ENCODE measurements at regions not wholly inside any gene's neighbourhood (a gene's known extent, or its start where the extent isn't known, plus 50 kb on each side); places are given as distances from the start of the nearest gene placed in this dataset.
"Not testable (repeated sequence)": the region's sequence is repeated elsewhere in the genome, so short reads cannot be mapped to it uniquely, and the experiment has no call there.

GRCh38 chr1:221204055-221204833 is 325.0 kb downstream of the HLX start:
- no peak for DNase-seq

GRCh38 chr1:221206076-221206475 is 326.8 kb downstream of the HLX start:
- no peak for DNase-seq

- DNase-seq: no peak
Measured at GRCh38 chr1:221212926-221213325, 333.7 kb downstream of the HLX start.

GRCh38 chr1:221217029-221217428 is 337.8 kb downstream of the HLX start:
- DNase-seq: no peak

DNA sequence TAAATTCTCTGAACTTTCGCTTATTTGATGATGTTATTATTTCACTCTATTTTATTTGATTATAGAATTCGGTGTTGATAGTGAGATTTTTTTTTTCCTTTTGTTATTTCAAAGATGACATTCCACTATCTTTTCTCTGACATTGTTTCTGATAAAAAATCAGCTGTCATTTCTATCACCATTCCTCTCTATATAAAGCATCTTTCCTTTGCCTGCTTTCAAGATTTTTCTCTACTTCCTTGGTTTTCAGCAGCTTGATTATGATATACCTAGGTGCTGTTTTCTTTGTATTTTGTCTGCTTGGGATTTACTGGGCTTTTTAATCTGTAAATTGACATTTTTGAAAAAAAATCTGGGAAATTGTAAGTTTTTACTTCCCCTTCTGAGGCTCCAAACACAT is 344.0 kb downstream of the HLX start:
- DNase-seq: no peak

- no peak for DNase-seq
Measured at GRCh38 chr1:221227460-221227859, 348.2 kb downstream of the HLX start.

DNA sequence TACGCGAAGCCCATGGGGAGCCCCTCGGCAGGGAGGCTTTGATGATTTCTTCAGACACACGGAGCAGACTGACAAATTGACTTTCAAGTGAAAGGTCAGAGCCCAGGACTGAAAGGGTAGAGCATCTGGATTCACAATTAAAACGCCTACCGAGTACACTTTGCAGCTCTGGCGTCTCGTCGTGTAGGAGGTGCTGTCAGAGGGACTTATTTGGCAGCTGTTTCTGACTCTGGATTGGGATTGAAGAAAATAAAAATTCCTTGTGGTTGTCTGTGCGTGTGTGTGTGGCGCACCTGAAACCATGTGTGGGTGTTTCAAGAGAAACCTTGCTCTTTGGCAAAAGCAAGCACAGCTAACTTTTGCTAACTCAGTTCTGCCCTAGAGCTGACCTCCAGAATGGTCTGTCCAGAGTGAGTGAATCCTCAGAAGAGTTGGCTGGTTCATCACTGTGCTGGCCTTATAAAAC is 348.7 kb downstream of the HLX start:
- DNase-seq: no peak

DNA sequence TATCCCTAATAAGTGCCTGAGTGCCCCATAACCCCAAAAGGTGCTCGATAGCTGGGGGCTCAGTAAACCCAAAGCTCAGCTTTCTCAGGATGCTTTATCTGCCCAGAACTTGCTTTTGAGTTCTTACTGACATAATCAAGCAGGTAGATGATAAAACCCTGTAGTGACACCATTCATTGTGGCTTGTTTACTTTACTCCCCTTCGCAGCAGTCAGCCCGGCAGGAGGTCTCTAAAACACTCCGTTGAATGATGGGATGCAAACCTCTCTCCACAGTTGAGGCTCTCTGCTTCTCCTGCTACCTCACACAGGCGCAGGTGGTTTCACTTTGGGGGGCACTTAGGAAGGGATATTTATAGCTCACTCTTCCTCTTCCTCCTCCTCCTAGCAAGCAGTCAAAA is 349.4 kb downstream of the HLX start:
- DNase-seq: no peak

DNA sequence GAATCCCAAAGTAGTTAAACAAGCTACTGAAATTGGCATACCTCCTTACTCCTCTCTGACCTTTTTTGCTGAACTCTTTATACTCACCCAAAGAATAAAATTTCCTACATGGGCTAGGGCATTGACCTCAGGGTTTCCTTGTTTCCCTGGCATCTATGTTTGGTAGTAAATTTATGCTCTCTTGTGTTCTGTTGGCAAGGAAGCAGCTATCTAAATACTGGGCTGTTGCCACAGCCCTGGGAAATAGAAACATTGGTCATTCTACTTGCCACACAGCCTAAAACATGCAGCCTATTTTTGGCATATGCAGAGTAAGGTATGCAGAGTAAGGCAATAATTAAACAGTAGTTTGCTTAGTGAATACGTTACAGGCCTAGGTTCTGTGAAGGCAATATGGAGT is 351.4 kb downstream of the HLX start:
- no peak for DNase-seq

- no peak for DNase-seq
Measured at GRCh38 chr1:221234791-221235190, 355.5 kb downstream of the HLX start.

- no peak for DNase-seq
Measured at GRCh38 chr1:221237587-221237986, 358.3 kb downstream of the HLX start.

- no peak for DNase-seq
Measured at GRCh38 chr1:221239181-221239580, 359.9 kb downstream of the HLX start.

DNA sequence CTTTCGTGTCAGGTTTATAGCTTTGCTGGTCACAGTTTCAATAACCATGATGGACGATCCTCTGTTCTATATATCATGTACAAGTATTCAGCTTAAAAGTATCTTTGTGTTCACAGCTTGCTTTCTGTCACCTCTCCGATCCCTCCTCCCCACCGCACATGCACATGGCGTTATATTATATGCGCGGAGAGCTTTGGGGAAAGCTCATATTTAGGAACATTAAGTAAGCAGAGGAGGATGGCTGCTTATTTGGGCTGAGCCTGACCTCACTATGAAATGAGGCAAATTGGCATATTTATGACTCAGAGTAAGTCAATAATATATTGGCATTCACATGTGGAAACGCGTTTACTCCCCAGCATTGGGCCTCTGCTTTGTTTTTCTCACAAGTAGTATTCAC is 360.5 kb downstream of the HLX start:
- DNase-seq: no peak

DNA sequence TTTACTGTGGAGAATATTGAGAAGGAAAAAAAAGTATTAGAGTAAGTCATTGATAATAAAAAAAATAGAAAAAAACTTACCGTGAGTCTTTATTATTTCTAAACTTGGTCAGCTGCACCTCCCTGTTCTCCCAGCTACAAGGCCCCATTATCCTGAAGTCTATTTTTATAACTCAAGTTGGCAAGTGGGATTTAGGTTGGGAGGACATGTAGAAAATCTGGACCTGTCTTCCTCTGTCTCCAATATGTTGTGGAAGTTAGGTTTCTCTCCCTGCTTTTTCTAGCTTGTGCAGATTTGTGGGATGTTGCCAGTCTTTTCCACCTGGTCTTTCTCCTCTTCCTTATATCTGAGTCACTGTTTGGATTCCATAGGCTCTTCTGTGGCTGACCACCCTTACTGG is 361.4 kb downstream of the HLX start:
- no peak for DNase-seq

DNA sequence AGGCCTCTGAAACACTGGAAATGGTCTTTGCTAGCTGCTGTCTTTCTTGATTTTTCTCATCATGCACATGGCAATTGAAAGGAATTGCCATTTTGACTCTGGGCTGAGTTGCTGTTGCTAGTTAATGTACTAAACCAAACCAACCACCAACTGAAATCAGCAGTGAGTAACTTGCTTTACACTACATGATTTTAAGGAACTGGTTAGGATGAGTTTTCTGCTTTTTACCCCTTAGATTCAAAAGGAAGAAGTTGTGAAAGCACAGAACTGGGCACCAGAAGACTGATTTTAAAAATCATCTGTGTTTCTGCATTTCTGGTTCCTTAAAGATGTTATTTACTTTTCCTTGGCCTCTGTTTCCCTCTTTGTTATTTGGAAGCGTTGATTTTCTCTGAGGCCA is 361.9 kb downstream of the HLX start:
- DNase-seq: no peak

DNA sequence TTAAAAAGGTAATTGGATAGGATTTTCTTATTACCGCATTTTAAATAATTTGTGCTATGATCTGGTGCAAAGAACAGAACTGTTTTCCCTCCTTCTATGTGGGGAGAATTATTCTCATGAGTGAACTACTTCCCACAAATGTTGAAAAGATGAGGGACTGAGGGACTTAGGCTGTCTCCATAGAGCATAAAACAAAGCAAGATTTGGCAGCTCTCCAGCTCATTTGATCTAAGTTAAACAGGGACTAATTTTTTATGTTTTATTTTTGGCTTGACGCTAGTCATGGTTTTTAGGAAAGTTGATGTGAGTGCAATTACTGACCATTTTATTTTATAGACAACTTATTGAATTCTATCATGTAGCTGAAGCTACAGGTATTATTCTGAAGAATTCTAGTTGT is 362.3 kb downstream of the HLX start:
- DNase-seq: no peak

GRCh38 chr1:221246067-221246466 is 366.8 kb downstream of the HLX start:
- DNase-seq: no peak

DNA sequence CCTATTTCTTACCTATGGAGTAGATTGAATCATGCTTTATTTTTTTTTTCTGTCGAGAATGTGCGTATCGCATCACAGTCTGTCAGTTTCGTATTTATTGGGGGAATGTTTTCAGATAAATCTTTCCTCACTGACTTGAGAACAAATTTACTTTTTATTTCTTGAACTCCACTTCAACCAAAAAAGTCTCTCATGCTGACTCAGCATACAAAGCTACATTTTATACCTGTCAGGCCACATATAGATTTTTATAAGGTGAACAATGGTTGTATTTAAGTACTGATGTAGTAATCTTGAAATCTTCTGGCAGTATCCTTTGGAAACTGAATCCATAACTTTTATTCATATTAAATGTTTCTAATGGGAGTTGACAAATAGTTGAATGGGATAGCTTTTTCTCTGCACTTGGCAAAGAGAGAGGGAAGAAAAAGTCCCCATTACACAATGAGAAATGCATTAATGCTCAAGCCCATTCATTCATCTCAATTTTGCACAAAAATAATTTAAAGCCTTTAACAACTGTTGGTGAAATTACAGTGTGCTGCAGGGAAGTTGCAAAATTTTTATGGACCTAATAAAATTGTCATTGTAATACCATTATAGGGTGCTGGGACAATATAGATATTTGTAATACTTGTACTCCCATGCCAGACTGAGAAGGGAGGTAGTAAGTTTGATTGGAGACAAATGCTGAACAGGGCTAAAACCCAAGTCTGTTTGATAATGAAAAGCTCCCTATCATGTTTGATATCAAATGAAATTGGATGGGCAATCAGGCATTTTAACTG is 367.6 kb downstream of the HLX start:
- no peak for DNase-seq

- no peak for DNase-seq
Measured at GRCh38 chr1:221251580-221251979, 372.3 kb downstream of the HLX start.

GRCh38 chr1:221254813-221255212 is 375.6 kb downstream of the HLX start:
- DNase-seq: no peak

GRCh38 chr1:221256773-221257172 is 377.5 kb downstream of the HLX start:
- no peak for DNase-seq

- DNase-seq: not testable (repeated sequence)
Measured at GRCh38 chr1:221257548-221257947, 378.3 kb downstream of the HLX start.

DNA sequence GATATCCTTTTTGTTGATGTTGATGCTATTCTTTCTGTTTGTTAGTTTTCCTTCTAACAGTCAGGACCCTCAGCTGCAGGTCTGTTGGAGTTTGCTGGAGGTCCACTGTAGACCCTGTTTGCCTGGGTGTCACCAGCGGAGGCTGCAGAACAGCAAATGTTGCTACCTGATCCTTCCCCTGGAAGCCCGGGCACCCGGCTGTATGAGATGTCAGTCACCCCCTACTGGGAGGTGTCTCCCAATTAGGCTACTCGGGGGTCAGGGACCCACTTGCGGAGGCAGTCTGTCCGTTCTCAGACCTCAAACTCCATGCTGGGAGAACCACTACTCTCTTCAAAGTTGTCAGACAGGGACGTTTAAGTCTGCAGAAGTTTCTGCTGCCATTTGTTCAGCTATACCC is 383.4 kb downstream of the HLX start:
- not testable (repeated sequence) for DNase-seq

Measured in effector CD4-positive, alpha-beta T cell (primary cell).